ENCODE measurements at regions not wholly inside any gene's neighbourhood (a gene's known extent, or its start where the extent isn't known, plus 50 kb on each side); places are given as distances from the start of the nearest gene placed in this dataset.

DNA sequence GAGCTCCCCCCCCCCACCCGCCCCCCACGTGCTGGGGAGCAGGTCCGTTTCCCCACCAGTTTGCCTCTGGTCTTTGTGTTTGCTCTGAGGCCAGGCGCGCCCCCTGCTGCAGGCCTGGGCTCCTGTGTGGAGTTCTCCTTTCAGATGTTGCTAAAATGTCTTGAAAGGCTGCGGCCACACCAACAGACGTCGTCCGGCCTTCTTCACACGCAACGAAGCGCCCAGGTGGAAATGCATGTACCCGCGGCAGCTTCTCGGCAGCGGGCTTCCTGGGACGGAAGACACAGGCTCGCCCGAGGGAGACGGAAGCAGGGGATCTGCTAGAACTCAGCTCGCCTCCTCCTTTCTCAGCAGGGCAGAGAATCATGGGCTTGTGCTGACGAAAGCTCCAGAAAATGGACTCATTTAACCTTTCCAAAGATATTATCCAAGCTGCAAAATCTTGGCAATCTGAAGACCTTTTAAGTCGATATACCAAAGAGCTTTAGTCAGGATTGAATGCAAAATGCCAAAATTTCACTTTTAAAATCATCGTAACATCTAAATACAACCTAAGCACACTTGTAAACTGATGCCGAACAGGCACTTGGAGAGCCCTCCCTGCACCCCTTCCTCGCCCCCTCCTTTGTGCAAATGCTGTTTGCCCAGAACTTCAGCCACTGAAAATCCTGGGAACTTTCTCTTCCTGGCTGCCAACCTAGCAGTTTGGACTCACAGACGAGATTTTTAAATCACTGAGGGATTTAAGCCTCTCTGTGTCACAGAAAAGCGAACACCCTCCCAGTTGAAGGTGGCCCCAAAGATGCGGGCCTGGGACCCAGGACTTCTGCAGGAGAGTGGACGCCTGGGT is 125.5 kb upstream of the ZNF516 start:
- TF ChIP-seq, protein P1, sequence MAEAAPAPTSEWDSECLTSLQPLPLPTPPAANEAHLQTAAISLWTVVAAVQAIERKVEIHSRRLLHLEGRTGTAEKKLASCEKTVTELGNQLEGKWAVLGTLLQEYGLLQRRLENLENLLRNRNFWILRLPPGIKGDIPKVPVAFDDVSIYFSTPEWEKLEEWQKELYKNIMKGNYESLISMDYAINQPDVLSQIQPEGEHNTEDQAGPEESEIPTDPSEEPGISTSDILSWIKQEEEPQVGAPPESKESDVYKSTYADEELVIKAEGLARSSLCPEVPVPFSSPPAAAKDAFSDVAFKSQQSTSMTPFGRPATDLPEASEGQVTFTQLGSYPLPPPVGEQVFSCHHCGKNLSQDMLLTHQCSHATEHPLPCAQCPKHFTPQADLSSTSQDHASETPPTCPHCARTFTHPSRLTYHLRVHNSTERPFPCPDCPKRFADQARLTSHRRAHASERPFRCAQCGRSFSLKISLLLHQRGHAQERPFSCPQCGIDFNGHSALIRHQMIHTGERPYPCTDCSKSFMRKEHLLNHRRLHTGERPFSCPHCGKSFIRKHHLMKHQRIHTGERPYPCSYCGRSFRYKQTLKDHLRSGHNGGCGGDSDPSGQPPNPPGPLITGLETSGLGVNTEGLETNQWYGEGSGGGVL (tag by site-specific recombination; IDR thresholded peaks at IDR 0.05): no peak
- TF ChIP-seq BCL11A (tag by site-specific recombination; IDR thresholded peaks at IDR 0.05; ENCODE audit: low read depth) (no peak), ZNF670 (tag by site-specific recombination; IDR thresholded peaks at IDR 0.05; ENCODE audit: low read depth) (no peak), ZNF510 (tag by site-specific recombination; IDR thresholded peaks at IDR 0.05; ENCODE audit: insufficient replicate concordance) (no peak), SCRT2 (tag by site-specific recombination; IDR thresholded peaks at IDR 0.05) (no peak), ZNF792 (tag by site-specific recombination; IDR thresholded peaks at IDR 0.05) (no peak), REPIN1 (tag by site-specific recombination; IDR thresholded peaks at IDR 0.05; ENCODE audit: low read depth) (no peak), ZSCAN30 (tag by site-specific recombination; IDR thresholded peaks at IDR 0.05) (no peak), ZNF175 (tag by site-specific recombination; IDR thresholded peaks at IDR 0.05) (no peak), ZBTB7A (tag by site-specific recombination; IDR thresholded peaks at IDR 0.05; ENCODE audit: low read depth) (no peak), ZNF391 (tag by site-specific recombination; IDR thresholded peaks at IDR 0.05; ENCODE audit: borderline replicate concordance, low read depth) (no peak), ZNF626 (tag by site-specific recombination; IDR thresholded peaks at IDR 0.05) (no peak)
- TF ChIP-seq, protein P2, sequence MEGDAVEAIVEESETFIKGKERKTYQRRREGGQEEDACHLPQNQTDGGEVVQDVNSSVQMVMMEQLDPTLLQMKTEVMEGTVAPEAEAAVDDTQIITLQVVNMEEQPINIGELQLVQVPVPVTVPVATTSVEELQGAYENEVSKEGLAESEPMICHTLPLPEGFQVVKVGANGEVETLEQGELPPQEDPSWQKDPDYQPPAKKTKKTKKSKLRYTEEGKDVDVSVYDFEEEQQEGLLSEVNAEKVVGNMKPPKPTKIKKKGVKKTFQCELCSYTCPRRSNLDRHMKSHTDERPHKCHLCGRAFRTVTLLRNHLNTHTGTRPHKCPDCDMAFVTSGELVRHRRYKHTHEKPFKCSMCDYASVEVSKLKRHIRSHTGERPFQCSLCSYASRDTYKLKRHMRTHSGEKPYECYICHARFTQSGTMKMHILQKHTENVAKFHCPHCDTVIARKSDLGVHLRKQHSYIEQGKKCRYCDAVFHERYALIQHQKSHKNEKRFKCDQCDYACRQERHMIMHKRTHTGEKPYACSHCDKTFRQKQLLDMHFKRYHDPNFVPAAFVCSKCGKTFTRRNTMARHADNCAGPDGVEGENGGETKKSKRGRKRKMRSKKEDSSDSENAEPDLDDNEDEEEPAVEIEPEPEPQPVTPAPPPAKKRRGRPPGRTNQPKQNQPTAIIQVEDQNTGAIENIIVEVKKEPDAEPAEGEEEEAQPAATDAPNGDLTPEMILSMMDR (tag by site-specific recombination; IDR thresholded peaks at IDR 0.05): no peak

Data from HEK293 (cell line).